ENCODE measurements at regions not wholly inside any gene's neighbourhood (a gene's known extent, or its start where the extent isn't known, plus 50 kb on each side); places are given as distances from the start of the nearest gene placed in this dataset.
"Not testable (repeated sequence)": the region's sequence is repeated elsewhere in the genome, so short reads cannot be mapped to it uniquely, and the experiment has no call there.

GRCh38 chr5:7221041-7221440 is 174.9 kb upstream of the ADCY2 start:
- no peaks in the 10 kb centered on the region for H3K36me3 Mint-ChIP-seq (ENCODE audit: low read depth)
- no peak overlapping the region for H3K27ac Mint-ChIP-seq
- no peaks in the 10 kb centered on the region for H3K4me1 Mint-ChIP-seq
- CTCF ChIA-PET = no interaction called here
- POLR2A ChIA-PET = no interaction called here
- no peaks in the 10 kb centered on the region for H3K27me3 Mint-ChIP-seq
- H3K4me3 Mint-ChIP-seq = no peak overlapping the region
- DNase-seq = no peak
- no peaks in the 10 kb centered on the region for H3K9me3 Mint-ChIP-seq

GRCh38 chr5:7225826-7226225 is 170.1 kb upstream of the ADCY2 start:
- no peak overlapping the region for H3K27ac Mint-ChIP-seq
- no peaks in the 10 kb centered on the region for H3K36me3 Mint-ChIP-seq (ENCODE audit: low read depth)
- no peaks in the 10 kb centered on the region for H3K27me3 Mint-ChIP-seq
- CTCF ChIA-PET = no interaction called here
- no peaks in the 10 kb centered on the region for H3K4me1 Mint-ChIP-seq
- H3K9me3 Mint-ChIP-seq = peaks cover 4% of the 10 kb centered on the region
- H3K4me3 Mint-ChIP-seq = no peak overlapping the region
- no peak for DNase-seq
- POLR2A ChIA-PET = no interaction called here

- Mint-ChIP-seq H3K27ac (no peak overlapping the region), H3K4me1 (no peaks in the 10 kb centered on the region), H3K27me3 (no peaks in the 10 kb centered on the region), H3K36me3 (ENCODE audit: low read depth) (no peaks in the 10 kb centered on the region), H3K4me3 (no peak overlapping the region), H3K9me3 (peaks cover under 1% of the 10 kb centered on the region)
- DNase-seq = no peak
- POLR2A ChIA-PET = no interaction called here
- CTCF ChIA-PET = interaction anchor here (0.7 kb wide), 1 partner anchor 1197 kb away, joined by 3 read pairs; no protein-coding TSS in a partner anchor
Observed at GRCh38 chr5:7242118-7242710, 153.7 kb upstream of the ADCY2 start.

GRCh38 chr5:7244208-7244607 is 151.7 kb upstream of the ADCY2 start:
- Mint-ChIP-seq H3K36me3 (ENCODE audit: low read depth) (no peaks in the 10 kb centered on the region), H3K4me1 (no peaks in the 10 kb centered on the region), H3K9me3 (no peaks in the 10 kb centered on the region), H3K27ac (no peak overlapping the region), H3K4me3 (no peak overlapping the region), H3K27me3 (no peaks in the 10 kb centered on the region)
- POLR2A ChIA-PET = no interaction called here
- DNase-seq = no peak
- CTCF ChIA-PET = no interaction called here

- POLR2A ChIA-PET = no interaction called here
Observed at GRCh38 chr5:7245121-7245651, 150.8 kb upstream of the ADCY2 start.

GRCh38 chr5:7246287-7246686 is 149.7 kb upstream of the ADCY2 start:
- ChIA-PET CTCF (no interaction called here), POLR2A (no interaction called here)
- no peak overlapping the region for H3K27ac Mint-ChIP-seq
- no peaks in the 10 kb centered on the region for H3K9me3 Mint-ChIP-seq
- peaks cover 2% of the 10 kb centered on the region for H3K27me3 Mint-ChIP-seq
- no peaks in the 10 kb centered on the region for H3K36me3 Mint-ChIP-seq (ENCODE audit: low read depth)
- no peak overlapping the region for H3K4me3 Mint-ChIP-seq
- H3K4me1 Mint-ChIP-seq = no peaks in the 10 kb centered on the region
- DNase-seq = no peak

More at GRCh38 chr5:7245121-7245651, 150.8 kb upstream of the ADCY2 start:
- Mint-ChIP-seq H3K27ac (no peak overlapping the region), H3K4me3 (no peak overlapping the region), H3K27me3 (no peaks in the 10 kb centered on the region), H3K4me1 (no peaks in the 10 kb centered on the region), H3K9me3 (no peaks in the 10 kb centered on the region), H3K36me3 (ENCODE audit: low read depth) (no peaks in the 10 kb centered on the region)
- CTCF ChIA-PET = no interaction called here
- DNase-seq = no peak

- Mint-ChIP-seq H3K36me3 (ENCODE audit: low read depth) (no peaks in the 10 kb centered on the region), H3K4me1 (no peaks in the 10 kb centered on the region), H3K4me3 (no peak overlapping the region), H3K27ac (no peak overlapping the region), H3K27me3 (peaks cover 4% of the 10 kb centered on the region), H3K9me3 (no peaks in the 10 kb centered on the region)
- no peak for DNase-seq
- POLR2A ChIA-PET = no interaction called here
- CTCF ChIA-PET = no interaction called here
Observed at GRCh38 chr5:7250004-7250403, 145.9 kb upstream of the ADCY2 start.

- POLR2A ChIA-PET = no interaction called here
- DNase-seq = no peak
- CTCF ChIA-PET = no interaction called here
- Mint-ChIP-seq H3K36me3 (ENCODE audit: low read depth) (no peaks in the 10 kb centered on the region), H3K4me3 (no peak overlapping the region), H3K9me3 (no peaks in the 10 kb centered on the region), H3K27ac (no peak overlapping the region), H3K27me3 (peaks cover 4% of the 10 kb centered on the region), H3K4me1 (no peaks in the 10 kb centered on the region)
Observed at GRCh38 chr5:7250611-7251010, 145.3 kb upstream of the ADCY2 start.

GRCh38 chr5:7251132-7251531 is 144.8 kb upstream of the ADCY2 start:
- no peaks in the 10 kb centered on the region for H3K4me1 Mint-ChIP-seq
- H3K36me3 Mint-ChIP-seq (ENCODE audit: low read depth) = no peaks in the 10 kb centered on the region
- H3K9me3 Mint-ChIP-seq = no peaks in the 10 kb centered on the region
- no peak for DNase-seq
- no peak overlapping the region for H3K27ac Mint-ChIP-seq
- H3K4me3 Mint-ChIP-seq = no peak overlapping the region
- ChIA-PET POLR2A (no interaction called here), CTCF (no interaction called here)
- H3K27me3 Mint-ChIP-seq = peaks cover 4% of the 10 kb centered on the region

- ChIA-PET CTCF (interaction anchor here (0.6 to 1.0 kb wide), 2 partner anchors 21 to 568 kb away, joined by 3 to 4 read pairs; no protein-coding TSS in a partner anchor), POLR2A (no interaction called here)
- H3K4me3 Mint-ChIP-seq = no peak overlapping the region
- no peak for DNase-seq
- no peak overlapping the region for H3K27ac Mint-ChIP-seq
- no peaks in the 10 kb centered on the region for H3K27me3 Mint-ChIP-seq
- H3K4me1 Mint-ChIP-seq = no peaks in the 10 kb centered on the region
- H3K9me3 Mint-ChIP-seq = no peaks in the 10 kb centered on the region
- H3K36me3 Mint-ChIP-seq (ENCODE audit: low read depth) = no peaks in the 10 kb centered on the region
Observed at GRCh38 chr5:7261049-7261448, 134.9 kb upstream of the ADCY2 start.

- POLR2A ChIA-PET = no interaction called here
- Mint-ChIP-seq H3K36me3 (ENCODE audit: low read depth) (no peaks in the 10 kb centered on the region), H3K9me3 (no peaks in the 10 kb centered on the region), H3K27ac (no peak overlapping the region), H3K4me3 (no peak overlapping the region), H3K27me3 (no peaks in the 10 kb centered on the region), H3K4me1 (no peaks in the 10 kb centered on the region)
- DNase-seq = no peak
- CTCF ChIA-PET = interaction anchor here (1.0 kb wide), 1 partner anchor 567 kb away, joined by 4 read pairs; no protein-coding TSS in a partner anchor
Observed at GRCh38 chr5:7261900-7262299, 134.0 kb upstream of the ADCY2 start.

GRCh38 chr5:7263398-7264015 is 132.4 kb upstream of the ADCY2 start:
- H3K9me3 Mint-ChIP-seq; H3K4me1 Mint-ChIP-seq; H3K27ac Mint-ChIP-seq; POLR2A ChIA-PET; DNase-seq; H3K36me3 Mint-ChIP-seq (ENCODE audit: low read depth); H3K4me3 Mint-ChIP-seq; H3K27me3 Mint-ChIP-seq; CTCF ChIA-PET: not testable (repeated sequence)

- H3K9me3 Mint-ChIP-seq; H3K4me3 Mint-ChIP-seq; H3K4me1 Mint-ChIP-seq; H3K36me3 Mint-ChIP-seq (ENCODE audit: low read depth); DNase-seq; H3K27me3 Mint-ChIP-seq; POLR2A ChIA-PET; H3K27ac Mint-ChIP-seq; CTCF ChIA-PET: not testable (repeated sequence)
Observed at GRCh38 chr5:7265776-7266175, 130.2 kb upstream of the ADCY2 start.

- H3K4me3 Mint-ChIP-seq; H3K36me3 Mint-ChIP-seq (ENCODE audit: low read depth); H3K27ac Mint-ChIP-seq; DNase-seq; H3K9me3 Mint-ChIP-seq; POLR2A ChIA-PET; H3K4me1 Mint-ChIP-seq; H3K27me3 Mint-ChIP-seq; CTCF ChIA-PET: not testable (repeated sequence)
Observed at GRCh38 chr5:7268722-7269121, 127.2 kb upstream of the ADCY2 start.

Data from activated CD4-positive, alpha-beta T cell treated with anti-CD3 and anti-CD28 coated beads, Interleukin-2, amount 10 ng/mL, durations not matched to agents 7 days and 5 days (primary cell).